ENCODE measurements at regions not wholly inside any gene's neighbourhood (a gene's known extent, or its start where the extent isn't known, plus 50 kb on each side); places are given as distances from the start of the nearest gene placed in this dataset.

- Histone ChIP-seq H3K27me3 (ENCODE audit: insufficient read depth, low read depth, low read length) (no peaks in the 10 kb centered on the region), H3K79me2 (replicated peaks; ENCODE audit: insufficient read depth, low read length) (peaks cover 13% of the 10 kb centered on the region), H3K4me2 (ENCODE audit: low read length) (no peak overlapping the region), H3K4me3 (ENCODE audit: low read length) (no peak overlapping the region), H3F3A (ENCODE audit: insufficient read depth, low read length, poor library complexity, severe bottlenecking) (no peaks in the 10 kb centered on the region), H3K9me3 (ENCODE audit: low read length) (no peaks in the 10 kb centered on the region), H3K36me3 (ENCODE audit: insufficient read depth, low read length) (no peaks in the 10 kb centered on the region), H3K9ac (ENCODE audit: low read length) (no peak overlapping the region), H4K20me1 (ENCODE audit: insufficient read depth) (no peaks in the 10 kb centered on the region), H3K9me2 (ENCODE audit: insufficient read depth, low read length) (no peaks in the 10 kb centered on the region), H2AFZ (ENCODE audit: low read depth, low read length) (no peak overlapping the region), H3K27ac (ENCODE audit: low read length) (no peak overlapping the region)
- TF ChIP-seq, protein P1, sequence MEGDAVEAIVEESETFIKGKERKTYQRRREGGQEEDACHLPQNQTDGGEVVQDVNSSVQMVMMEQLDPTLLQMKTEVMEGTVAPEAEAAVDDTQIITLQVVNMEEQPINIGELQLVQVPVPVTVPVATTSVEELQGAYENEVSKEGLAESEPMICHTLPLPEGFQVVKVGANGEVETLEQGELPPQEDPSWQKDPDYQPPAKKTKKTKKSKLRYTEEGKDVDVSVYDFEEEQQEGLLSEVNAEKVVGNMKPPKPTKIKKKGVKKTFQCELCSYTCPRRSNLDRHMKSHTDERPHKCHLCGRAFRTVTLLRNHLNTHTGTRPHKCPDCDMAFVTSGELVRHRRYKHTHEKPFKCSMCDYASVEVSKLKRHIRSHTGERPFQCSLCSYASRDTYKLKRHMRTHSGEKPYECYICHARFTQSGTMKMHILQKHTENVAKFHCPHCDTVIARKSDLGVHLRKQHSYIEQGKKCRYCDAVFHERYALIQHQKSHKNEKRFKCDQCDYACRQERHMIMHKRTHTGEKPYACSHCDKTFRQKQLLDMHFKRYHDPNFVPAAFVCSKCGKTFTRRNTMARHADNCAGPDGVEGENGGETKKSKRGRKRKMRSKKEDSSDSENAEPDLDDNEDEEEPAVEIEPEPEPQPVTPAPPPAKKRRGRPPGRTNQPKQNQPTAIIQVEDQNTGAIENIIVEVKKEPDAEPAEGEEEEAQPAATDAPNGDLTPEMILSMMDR (IDR thresholded peaks at IDR 0.05; ENCODE audit: poor library complexity, severe bottlenecking), result peak; percentile 13
- no peak for TF ChIP-seq TAF1 (IDR thresholded peaks at IDR 0.05; ENCODE audit: low read depth)
Observed at GRCh38 chr2:207469451-207469850, 60.3 kb upstream of the CREB1 start.

DNA sequence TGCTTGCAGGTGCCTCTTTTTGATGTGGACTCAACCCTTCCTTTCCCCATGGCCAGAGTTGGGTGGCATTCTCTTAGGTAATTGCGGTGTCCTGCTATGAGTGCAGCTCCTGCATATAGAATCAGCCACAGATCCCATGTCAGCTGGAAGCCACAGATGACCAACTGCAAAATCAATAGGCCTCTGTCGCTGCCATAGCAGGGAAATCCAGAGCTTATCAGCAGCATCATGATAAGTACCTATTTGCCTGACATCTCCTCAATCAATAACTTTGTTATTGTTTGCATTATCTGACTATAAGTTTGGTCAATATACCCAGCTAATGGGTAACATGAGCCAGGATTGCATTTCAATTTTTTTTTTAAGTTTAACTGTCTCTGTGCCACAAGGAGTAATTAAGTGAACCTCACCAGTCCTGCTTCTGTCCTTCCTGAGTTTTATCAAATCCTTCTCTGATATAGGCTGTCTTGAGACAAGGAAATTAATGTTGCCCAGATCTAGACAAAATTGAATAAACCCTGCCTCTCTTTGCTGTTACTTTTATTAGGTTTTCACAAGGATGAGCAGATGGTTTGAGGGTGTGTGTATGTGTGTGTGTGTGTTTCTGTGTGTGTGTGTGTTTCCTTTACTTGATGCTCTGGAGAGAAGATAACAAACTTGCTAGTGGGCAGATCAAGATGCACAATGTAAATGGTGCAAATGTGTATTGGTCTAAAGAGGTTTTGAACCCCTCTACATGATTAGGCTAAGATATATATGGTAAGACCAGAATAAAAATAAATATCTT lies 59.6 kb upstream of the CREB1 start:
- H3K36me3 ChIP-seq (ENCODE audit: insufficient read depth, low read length), result no peaks in the 10 kb centered on the region
- no peaks in the 10 kb centered on the region for H4K20me1 ChIP-seq (ENCODE audit: insufficient read depth)
- H3K9me2 ChIP-seq (ENCODE audit: insufficient read depth, low read length), result no peaks in the 10 kb centered on the region
- no peak overlapping the region for H3K27ac ChIP-seq (ENCODE audit: low read length)
- no peaks in the 10 kb centered on the region for H3K9me3 ChIP-seq (ENCODE audit: low read length)
- H3K4me3 ChIP-seq (ENCODE audit: low read length), result no peak overlapping the region
- no peak overlapping the region for H2AFZ ChIP-seq (ENCODE audit: low read depth, low read length)
- no peaks in the 10 kb centered on the region for H3F3A ChIP-seq (ENCODE audit: insufficient read depth, low read length, poor library complexity, severe bottlenecking)
- H3K79me2 ChIP-seq (replicated peaks; ENCODE audit: insufficient read depth, low read length), result peaks cover 13% of the 10 kb centered on the region
- H3K9ac ChIP-seq (ENCODE audit: low read length), result no peak overlapping the region
- no peaks in the 10 kb centered on the region for H3K27me3 ChIP-seq (ENCODE audit: insufficient read depth, low read depth, low read length)
- TF ChIP-seq EZH2 (IDR thresholded peaks at IDR 0.05; ENCODE audit: borderline replicate concordance, insufficient read depth, low read length, poor library complexity, severe bottlenecking) (no peak), EP300 (conservative IDR thresholded peaks at IDR 0.05; ENCODE audit: poor library complexity, severe bottlenecking) (no peak), RAD21 (conservative IDR thresholded peaks at IDR 0.05) (no peak), SMC3 (conservative IDR thresholded peaks at IDR 0.05; ENCODE audit: poor library complexity) (no peak), TAF1 (IDR thresholded peaks at IDR 0.05; ENCODE audit: low read depth) (no peak), POLR2AphosphoS5 (IDR thresholded peaks at IDR 0.05) (no peak), MXI1 (conservative IDR thresholded peaks at IDR 0.05; ENCODE audit: poor library complexity, severe bottlenecking) (no peak)
- TF ChIP-seq, protein P2, sequence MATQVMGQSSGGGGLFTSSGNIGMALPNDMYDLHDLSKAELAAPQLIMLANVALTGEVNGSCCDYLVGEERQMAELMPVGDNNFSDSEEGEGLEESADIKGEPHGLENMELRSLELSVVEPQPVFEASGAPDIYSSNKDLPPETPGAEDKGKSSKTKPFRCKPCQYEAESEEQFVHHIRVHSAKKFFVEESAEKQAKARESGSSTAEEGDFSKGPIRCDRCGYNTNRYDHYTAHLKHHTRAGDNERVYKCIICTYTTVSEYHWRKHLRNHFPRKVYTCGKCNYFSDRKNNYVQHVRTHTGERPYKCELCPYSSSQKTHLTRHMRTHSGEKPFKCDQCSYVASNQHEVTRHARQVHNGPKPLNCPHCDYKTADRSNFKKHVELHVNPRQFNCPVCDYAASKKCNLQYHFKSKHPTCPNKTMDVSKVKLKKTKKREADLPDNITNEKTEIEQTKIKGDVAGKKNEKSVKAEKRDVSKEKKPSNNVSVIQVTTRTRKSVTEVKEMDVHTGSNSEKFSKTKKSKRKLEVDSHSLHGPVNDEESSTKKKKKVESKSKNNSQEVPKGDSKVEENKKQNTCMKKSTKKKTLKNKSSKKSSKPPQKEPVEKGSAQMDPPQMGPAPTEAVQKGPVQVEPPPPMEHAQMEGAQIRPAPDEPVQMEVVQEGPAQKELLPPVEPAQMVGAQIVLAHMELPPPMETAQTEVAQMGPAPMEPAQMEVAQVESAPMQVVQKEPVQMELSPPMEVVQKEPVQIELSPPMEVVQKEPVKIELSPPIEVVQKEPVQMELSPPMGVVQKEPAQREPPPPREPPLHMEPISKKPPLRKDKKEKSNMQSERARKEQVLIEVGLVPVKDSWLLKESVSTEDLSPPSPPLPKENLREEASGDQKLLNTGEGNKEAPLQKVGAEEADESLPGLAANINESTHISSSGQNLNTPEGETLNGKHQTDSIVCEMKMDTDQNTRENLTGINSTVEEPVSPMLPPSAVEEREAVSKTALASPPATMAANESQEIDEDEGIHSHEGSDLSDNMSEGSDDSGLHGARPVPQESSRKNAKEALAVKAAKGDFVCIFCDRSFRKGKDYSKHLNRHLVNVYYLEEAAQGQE (IDR thresholded peaks at IDR 0.05; ENCODE audit: borderline replicate concordance), result no peak
- TF ChIP-seq, protein P1 (IDR thresholded peaks at IDR 0.05; ENCODE audit: poor library complexity, severe bottlenecking), result no peak
- no peak overlapping the region for H3K4me2 ChIP-seq (ENCODE audit: low read length)
